ENCODE measurements at regions not wholly inside any gene's neighbourhood (a gene's known extent, or its start where the extent isn't known, plus 50 kb on each side); places are given as distances from the start of the nearest gene placed in this dataset.

GRCh38 chr1:172972258-172972657 lies 78.5 kb downstream of the TNFSF18 start:
- TF ChIP-seq CTCF (IDR thresholded peaks at IDR 0.05; ENCODE audit: low read length) = no peak
- no peak for TF ChIP-seq EZH2 (optimal IDR thresholded peaks at IDR 0.05; ENCODE audit: low read depth, low read length)

Measured in MM.1S (cell line).